ENCODE measurements at regions not wholly inside any gene's neighbourhood (a gene's known extent, or its start where the extent isn't known, plus 50 kb on each side); places are given as distances from the start of the nearest gene placed in this dataset.

GRCh38 chr18:42561521-42561920, 554.0 kb downstream of the RIT2 start:
- DNase-seq, result no peak

DNA sequence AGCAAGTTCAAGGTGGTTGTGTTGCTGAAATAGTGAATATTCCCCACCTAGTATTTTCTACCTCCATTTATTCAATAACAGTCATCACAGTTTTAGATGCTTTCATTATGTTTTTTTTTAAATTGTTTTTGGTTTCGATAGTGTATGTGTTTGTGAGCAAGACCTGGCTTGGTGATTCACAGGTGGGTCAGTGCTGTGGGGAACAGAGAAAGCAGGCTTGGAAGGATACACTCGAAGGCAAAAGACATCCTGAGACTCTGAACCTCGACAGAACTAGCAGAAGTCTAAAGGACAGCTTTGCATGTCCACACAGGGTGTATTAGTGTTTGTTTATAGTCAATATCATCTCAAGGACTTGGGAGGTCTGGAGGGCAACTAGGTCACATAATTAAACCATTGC, 551.5 kb downstream of the RIT2 start:
- no peak for DNase-seq

- no peak for DNase-seq
Observed at GRCh38 chr18:42564761-42565160, 550.7 kb downstream of the RIT2 start.

GRCh38 chr18:42568773-42569172, 546.7 kb downstream of the RIT2 start:
- DNase-seq, result no peak

- DNase-seq, result no peak
Observed at GRCh38 chr18:42574871-42575270, 540.6 kb downstream of the RIT2 start.

DNA sequence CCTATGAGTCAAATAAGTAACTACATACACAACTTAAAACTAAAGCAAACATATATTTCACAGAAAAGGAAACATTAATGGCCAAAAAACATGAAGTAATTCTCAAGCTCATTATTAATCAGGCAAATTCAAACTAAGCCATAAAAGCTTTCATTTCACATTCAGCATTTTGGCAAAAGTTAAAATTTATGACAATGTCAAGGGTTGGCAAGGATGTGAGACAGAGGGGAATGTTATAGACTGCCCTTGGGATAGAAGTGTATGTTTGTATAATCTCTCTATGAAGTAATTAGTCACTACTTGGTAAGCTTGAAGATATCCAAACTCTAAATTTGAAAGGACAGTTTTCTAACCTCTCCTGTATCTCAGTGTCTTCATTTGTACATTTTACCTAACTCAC, 539.4 kb downstream of the RIT2 start:
- no peak for DNase-seq

GRCh38 chr18:42578792-42579191, 536.7 kb downstream of the RIT2 start:
- no peak for DNase-seq

- no peak for DNase-seq
Observed at GRCh38 chr18:42582266-42582665, 533.2 kb downstream of the RIT2 start.

- DNase-seq, result no peak
Observed at GRCh38 chr18:42583283-42583731, 532.2 kb downstream of the RIT2 start.

GRCh38 chr18:42586601-42587000, 528.9 kb downstream of the RIT2 start:
- DNase-seq, result no peak

- DNase-seq, result no peak
Observed at GRCh38 chr18:42588786-42589185, 526.7 kb downstream of the RIT2 start.

GRCh38 chr18:42604820-42605219, 510.7 kb downstream of the RIT2 start:
- no peak for DNase-seq

- DNase-seq, result no peak
Observed at GRCh38 chr18:42606886-42607495, 508.5 kb downstream of the RIT2 start.

DNA sequence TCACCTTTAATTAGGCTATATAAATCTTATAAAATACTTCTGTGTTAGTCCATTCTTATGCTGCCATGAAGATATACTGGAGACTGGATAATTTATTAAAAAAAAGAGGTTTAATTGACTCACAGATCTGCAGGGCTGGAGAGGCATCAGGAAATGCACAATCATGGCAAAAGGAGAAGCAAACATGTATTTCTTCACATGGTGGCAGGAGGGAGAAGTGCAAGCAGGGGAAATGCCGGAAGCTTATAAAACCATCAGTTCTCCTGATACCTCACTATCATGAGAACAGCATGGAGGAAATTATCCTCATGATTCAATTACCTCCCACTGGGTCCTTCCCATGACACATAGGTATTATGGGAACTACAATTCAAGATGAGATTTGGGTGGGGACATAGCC, 504.4 kb downstream of the RIT2 start:
- no peak for DNase-seq

- no peak for DNase-seq
Observed at GRCh38 chr18:42614619-42615293, 500.7 kb downstream of the RIT2 start.

DNA sequence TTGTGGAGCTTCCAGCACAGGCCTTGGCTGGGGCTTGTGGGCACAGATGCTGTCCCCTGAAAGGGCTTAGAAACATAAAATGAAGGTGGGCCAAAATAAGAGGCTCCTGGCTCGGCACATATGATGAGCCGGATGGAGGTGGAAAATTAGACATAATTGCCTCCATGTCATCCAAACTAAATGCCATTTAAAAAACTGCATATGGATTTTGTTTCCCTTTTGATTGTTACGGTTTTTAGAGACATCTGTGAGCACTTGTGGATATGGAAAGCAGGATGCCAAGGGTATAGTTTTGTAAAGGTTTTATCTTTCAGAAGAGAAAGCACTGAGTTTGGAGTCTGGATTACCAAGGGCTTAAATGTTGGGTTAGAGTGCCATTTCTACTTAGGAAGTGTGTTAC, 498.3 kb downstream of the RIT2 start:
- DNase-seq, result no peak

- no peak for DNase-seq
Observed at GRCh38 chr18:42619771-42620170, 495.7 kb downstream of the RIT2 start.

DNA sequence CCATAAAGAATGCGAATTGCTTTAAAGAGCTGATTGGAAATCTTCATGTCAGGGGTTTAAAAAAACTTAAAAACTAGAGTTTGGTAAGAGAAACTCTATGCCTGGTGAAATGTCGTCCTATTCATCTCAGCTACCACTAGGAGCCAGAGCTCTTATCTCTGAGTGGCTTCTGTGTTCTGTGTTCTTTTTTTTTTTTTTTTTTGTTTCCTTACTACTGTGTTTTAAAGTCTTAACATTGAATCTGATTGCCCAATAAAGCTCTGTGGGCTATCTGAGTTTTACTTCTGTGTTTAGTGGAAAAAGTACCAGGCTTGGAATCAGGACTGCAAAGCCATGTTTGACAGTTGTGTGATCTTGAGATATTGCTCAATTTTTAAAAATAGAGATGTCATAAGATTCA, 494.8 kb downstream of the RIT2 start:
- DNase-seq, result no peak

DNA sequence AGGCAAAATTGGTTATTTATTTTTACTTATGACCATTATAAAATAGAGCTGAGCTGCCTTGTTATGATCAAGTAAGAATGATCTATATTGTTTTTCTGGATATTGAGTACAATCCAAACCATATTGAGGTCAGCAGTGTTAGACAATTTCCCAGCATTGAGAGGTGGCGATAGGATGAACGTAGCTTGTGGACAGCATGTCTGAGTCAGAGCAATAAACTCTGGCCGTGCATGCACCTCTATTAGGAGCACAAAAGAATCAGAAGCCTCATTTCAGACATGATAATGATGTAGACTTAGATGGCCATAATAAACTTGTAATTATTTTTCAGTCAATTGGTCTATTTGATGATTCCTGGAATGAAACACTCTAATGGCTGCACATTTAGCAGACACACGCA, 491.6 kb downstream of the RIT2 start:
- no peak for DNase-seq

DNA sequence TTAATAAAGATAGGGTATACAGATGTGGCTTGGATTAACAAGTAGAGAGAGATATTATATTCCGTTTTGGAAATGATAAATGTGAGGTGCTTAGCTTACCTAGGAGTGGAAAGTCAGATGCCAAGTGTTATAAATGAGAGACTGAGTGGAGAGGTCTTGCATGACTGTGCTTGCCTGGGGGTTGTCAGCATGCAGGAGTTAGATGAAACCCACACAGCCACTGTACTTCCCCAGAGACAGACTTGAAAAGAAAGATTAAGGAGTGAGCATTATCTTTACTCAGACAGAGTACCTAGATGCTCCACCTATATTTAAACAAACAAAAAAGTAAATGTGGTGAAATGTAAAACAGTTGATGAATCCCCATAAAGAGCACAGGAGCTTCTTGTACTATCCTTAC, 482.7 kb downstream of the RIT2 start:
- DNase-seq, result no peak

DNA sequence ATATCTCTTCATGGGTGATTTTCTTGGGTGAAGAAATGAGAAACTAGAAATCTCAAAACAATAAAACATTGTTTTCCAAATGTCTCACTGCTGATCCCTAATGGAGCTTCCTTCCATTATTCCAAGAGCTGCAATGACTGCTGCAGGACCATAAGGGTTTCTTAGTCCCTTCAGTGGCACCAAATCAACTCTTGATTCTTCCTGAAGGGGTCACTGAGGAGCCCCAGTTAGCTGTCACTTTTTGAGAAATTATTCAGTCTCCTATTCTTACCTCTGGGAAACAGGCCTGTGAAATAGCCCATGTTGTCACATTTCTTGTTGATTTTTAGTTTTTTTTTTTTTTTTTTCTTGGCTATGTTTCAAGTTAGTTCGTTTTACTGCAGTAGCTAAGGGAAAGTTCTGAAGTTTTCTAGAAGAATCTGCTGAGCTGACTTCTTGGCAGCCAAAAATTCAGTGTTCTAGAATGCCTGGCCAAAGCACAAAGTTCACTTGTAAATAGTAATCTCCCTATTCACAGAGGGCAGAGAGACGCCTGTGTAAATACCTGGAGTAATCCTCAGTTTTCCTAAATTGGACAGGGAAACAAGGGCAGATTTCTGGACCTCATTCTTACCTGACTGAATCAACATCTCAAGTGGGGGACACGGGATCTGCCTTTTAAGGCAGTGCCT, 480.0 kb downstream of the RIT2 start:
- no peak for DNase-seq

GRCh38 chr18:42636309-42636708, 479.2 kb downstream of the RIT2 start:
- DNase-seq, result no peak

- DNase-seq, result no peak
Observed at GRCh38 chr18:42640160-42640559, 475.3 kb downstream of the RIT2 start.

DNA sequence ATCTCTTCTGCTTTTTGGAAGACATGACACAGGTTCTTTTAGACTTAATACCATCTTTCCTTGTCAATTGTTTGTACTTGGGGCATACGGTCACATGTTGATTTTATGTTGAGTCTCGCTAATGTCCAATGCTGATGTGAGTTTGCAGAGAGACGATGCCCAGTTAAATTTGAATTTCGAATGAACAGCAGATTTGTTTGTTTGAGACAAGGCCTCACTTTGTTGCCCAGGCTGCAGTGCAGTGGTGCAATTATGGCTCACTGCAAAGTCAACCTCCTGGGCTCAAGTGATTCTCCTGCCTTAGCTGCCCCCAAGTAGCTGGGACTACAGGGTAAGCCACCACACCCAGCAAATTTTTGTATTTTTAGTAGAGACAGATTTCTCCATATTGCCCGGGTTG, 473.5 kb downstream of the RIT2 start:
- DNase-seq, result no peak

Measured in HCEC 1CT (cell line).